A549 (cell line): ENCODE measurements at regions not wholly inside any gene's neighbourhood (a gene's known extent, or its start where the extent isn't known, plus 50 kb on each side); places are given as distances from the start of the nearest gene placed in this dataset.

ENCODE experiments used
- ATAC-seq, 2 experiments: fragments of 200-7000 bp in 1 of 2; fragments of >200 bp in 1 of 2; cut with Nextera tagmentation in 1 of 2; cut with Tn5 transposase in 1 of 2; 3 replicates each; pipeline versions ENCODE4 v1.8.0 to v1.9.1; 2018 to 2020; ENCODE audit warnings: mild to moderate bottlenecking in 1 of 2, moderate library complexity in 1 of 2
- CTCF ChIA-PET: fragments of 300-600 bp; sonication (Branson Sonifier 250); formaldehyde crosslinking; extraction: SDS; loops from one replicate; lab custom pipeline; 2021; ENCODE audit warnings: antibody characterized with exemption, inconsistent platforms; lab: Yijun Ruan, JAX
- POLR2A ChIA-PET: fragments of 350-600 bp; formaldehyde crosslinking; extraction: SDS; loops from one replicate; lab custom pipeline; 2021; ENCODE audit warnings: antibody characterized with exemption, inconsistent platforms; lab: Yijun Ruan, JAX
- DNase-seq, 2 experiments: peaks; one replicate each; pipeline versions ENCODE4 v3.0.0 to v3.0.0-alpha.2; 2011 to 2016; ENCODE audit warnings: low read depth in 1 of 2, low spot score in 1 of 2
- FAIRE-seq: peaks from 2 replicates; lab custom pipeline; 2011; peaks lifted over from hg19 to GRCh38; lab: Jason Lieb, UNC
- H3K27ac ChIP-seq, 2 experiments: fragments of >200 bp; sonication (Bioruptor Twin); formaldehyde crosslinking; 3 replicates each; pipeline ENCODE4 v1.5.1; 2016 to 2017
- H3K4me1 ChIP-seq: fragments of >200 bp; sonication (Bioruptor Twin); formaldehyde crosslinking; 3 replicates; pipeline ENCODE4 v1.6.1; 2016
- H3K4me2 ChIP-seq: fragments of >200 bp; sonication (Bioruptor Twin); formaldehyde crosslinking; 3 replicates; pipeline ENCODE4 v1.6.1; 2016
- H3K4me3 ChIP-seq: fragments of >200 bp; sonication (Bioruptor Twin); formaldehyde crosslinking; 3 replicates; pipeline ENCODE4 v1.5.1; 2016
- H3K9me3 ChIP-seq: fragments of >200 bp; sonication (Bioruptor Twin); formaldehyde crosslinking; 3 replicates; pipeline ENCODE4 v1.6.1; 2016
- BHLHE40 ChIP-seq: IDR thresholded peaks from 2 replicates; pipeline ENCODE4 v1.6.1; 2012; ENCODE audit warnings: low read depth, low read length, inconsistent platforms
- CEBPB ChIP-seq, 2 experiments: fragments of >200 bp in 1 of 2; sonication (Bioruptor Twin) in 1 of 2; formaldehyde crosslinking in 1 of 2; IDR thresholded peaks; 2 replicates each; pipeline ENCODE4 v1.6.1; 2012 to 2016
- CHD2 ChIP-seq: fragments of 150-350 bp; IDR thresholded peaks from 2 replicates; pipeline ENCODE4 v1.6.1; 2014; ENCODE audit warnings: low read length; ENCODE audit not compliant: partially characterized antibody
- CTCF ChIP-seq: fragments of >200 bp; sonication (Bioruptor Twin); formaldehyde crosslinking; IDR thresholded peaks from 3 replicates; pipeline ENCODE4 v1.5.1; 2016
- EHF ChIP-seq: fragments of 250-450 bp; sonication (Bioruptor Pico); IDR thresholded peaks from 2 replicates; pipeline ENCODE4 v1.5.0; 2020; ENCODE audit warnings: mild to moderate bottlenecking
- ELK1 ChIP-seq: fragments of 150-350 bp; IDR thresholded peaks from 2 replicates; pipeline ENCODE4 v1.6.1; 2014; ENCODE audit warnings: low read depth, mild to moderate bottlenecking, low read length
- EP300 ChIP-seq, 2 experiments: fragments of >200 bp; sonication (Bioruptor Twin); formaldehyde crosslinking; IDR thresholded peaks; 2 replicates in 1 of 2; 3 replicates in 1 of 2; pipeline ENCODE4 v1.6.1; 2016 to 2017
- ESRRA ChIP-seq: fragments of 150-350 bp; IDR thresholded peaks from 2 replicates; pipeline ENCODE4 v1.6.1; 2014; ENCODE audit warnings: mild to moderate bottlenecking, low read length, borderline replicate concordance
- FOSL2 ChIP-seq, 2 experiments: fragments of 450-650 bp in 1 of 2; fragments of >200 bp in 1 of 2; sonication (Bioruptor Twin) in 1 of 2; formaldehyde crosslinking; IDR thresholded peaks; 2 replicates each; pipeline versions ENCODE4 v1.5.0 to v1.6.1; 2016 to 2020; ENCODE audit warnings: mild to moderate bottlenecking in 1 of 2, moderate library complexity in 1 of 2
- GATA3 ChIP-seq: IDR thresholded peaks from 2 replicates; pipeline ENCODE4 v1.6.1; 2012; ENCODE audit warnings: borderline replicate concordance
- HMGXB4 ChIP-seq: fragments of 250-450 bp; sonication (Bioruptor Pico); IDR thresholded peaks from 2 replicates; pipeline ENCODE4 v1.5.0; 2021; ENCODE audit warnings: mild to moderate bottlenecking, moderate library complexity, borderline replicate concordance
- HOXA7 ChIP-seq: fragments of 250-450 bp; sonication (Bioruptor Pico); IDR thresholded peaks from 2 replicates; pipeline ENCODE4 v1.5.0; 2020; ENCODE audit warnings: mild to moderate bottlenecking, moderate library complexity
- HOXB13 ChIP-seq: fragments of 250-450 bp; sonication (Bioruptor Pico); IDR thresholded peaks from 2 replicates; pipeline ENCODE4 v1.5.0; 2020; ENCODE audit warnings: low read depth, mild to moderate bottlenecking, moderate library complexity
- KDM1A ChIP-seq: fragments of 200-600 bp; sonication (generic); IDR thresholded peaks from 2 replicates; pipeline ENCODE4 v1.6.1; 2016; ENCODE audit warnings: low read depth, mild to moderate bottlenecking
- KDM5A ChIP-seq: fragments of 200-600 bp; sonication (generic); IDR thresholded peaks from 2 replicates; pipeline ENCODE4 v1.6.1; 2016; ENCODE audit warnings: antibody characterized with exemption, mild to moderate bottlenecking
- MAFK ChIP-seq: fragments of 450-650 bp; IDR thresholded peaks from 2 replicates; pipeline ENCODE4 v1.6.1; 2014; ENCODE audit not compliant: partially characterized antibody
- MYC ChIP-seq: IDR thresholded peaks from 2 replicates; pipeline ENCODE4 v1.6.1; 2012; ENCODE audit warnings: mild to moderate bottlenecking, inconsistent platforms, low read length, improper control_type of control experiment, borderline replicate concordance
- NR3C1 ChIP-seq: fragments of >200 bp; sonication (Bioruptor Twin); formaldehyde crosslinking; IDR thresholded peaks from 3 replicates; pipeline ENCODE4 v1.6.1; 2017
- PBX3 ChIP-seq: IDR thresholded peaks from 2 replicates; pipeline ENCODE4 v1.6.1; 2012
- PHF8 ChIP-seq: fragments of 200-600 bp; sonication (generic); IDR thresholded peaks from 2 replicates; pipeline ENCODE4 v1.6.1; 2016; ENCODE audit warnings: low read depth, mild to moderate bottlenecking, antibody characterized with exemption, moderate library complexity, borderline replicate concordance
- POLR2A ChIP-seq: IDR thresholded peaks from 2 replicates; pipeline ENCODE4 v1.6.1; 2012; ENCODE audit warnings: mild to moderate bottlenecking, low read length
- RAD21 ChIP-seq, 2 experiments: fragments of >200 bp in 1 of 2; sonication (Bioruptor Twin) in 1 of 2; formaldehyde crosslinking in 1 of 2; IDR thresholded peaks in 1 of 2; conservative IDR thresholded peaks in 1 of 2; 2 replicates in 1 of 2; 3 replicates in 1 of 2; pipeline ENCODE4 v1.6.1; 2012 to 2018; ENCODE audit warnings: inconsistent platforms in 1 of 2
- REST ChIP-seq: fragments of 200-600 bp; sonication (generic); IDR thresholded peaks from 2 replicates; pipeline ENCODE4 v1.6.1; 2016; ENCODE audit warnings: antibody characterized with exemption, mild to moderate bottlenecking, moderate library complexity
- RFX5 ChIP-seq: fragments of 450-650 bp; IDR thresholded peaks from 2 replicates; pipeline ENCODE4 v1.7.1; 2014; ENCODE audit warnings: antibody characterized with exemption, mild to moderate bottlenecking, moderate library complexity
- WGBS: methylation state at CpG from one replicate; pipeline ENCODE4 v1.1.6; 2017; ENCODE audit errors: missing lambda C conversion rate; 5-methylcytosine and 5-hydroxymethylcytosine counted together

- ChIA-PET CTCF (no interaction called here), POLR2A (no interaction called here)
- 13% methylated on average over 1 of the region's 1 CpG for WGBS
- FAIRE-seq (no peak), ATAC-seq (no peak), DNase-seq (no peak)
- TF ChIP-seq HOXB13 (no peak), RAD21 (conservative IDR thresholded peaks at IDR 0.05 in 1 of 2, IDR thresholded peaks at IDR 0.05 in 1 of 2) (no peak), NR3C1 (no peak), ELK1 (no peak)
- no peak overlapping the region for H3K4me2 ChIP-seq
- H3K4me3 ChIP-seq: no peak overlapping the region
- H3K9me3 ChIP-seq: no peaks in the 10 kb centered on the region
- no peak overlapping the region for H3K27ac ChIP-seq
- no peaks in the 10 kb centered on the region for H3K4me1 ChIP-seq
Observed at GRCh38 chr4:96652158-96652557, 812.3 kb downstream of the PDHA2 start.

GRCh38 chr4:96652821-96653220, 812.9 kb downstream of the PDHA2 start:
- POLR2A ChIA-PET: no interaction called here
- FAIRE-seq (no peak), DNase-seq (no peak), ATAC-seq (no peak)
- Histone ChIP-seq H3K4me3 (no peak overlapping the region), H3K4me1 (no peaks in the 10 kb centered on the region), H3K9me3 (no peaks in the 10 kb centered on the region), H3K4me2 (no peak overlapping the region), H3K27ac (no peak overlapping the region)
- CTCF ChIA-PET: no interaction called here
- WGBS: 51% methylated on average over 7 of the region's 7 CpGs
- TF ChIP-seq BHLHE40 (no peak), EHF (CRISPR knock-in tag) (no peak), HMGXB4 (CRISPR knock-in tag) (no peak), KDM1A (no peak), CHD2 (no peak), NR3C1 (no peak), PBX3 (no peak), HOXA7 (CRISPR knock-in tag) (no peak)

GRCh38 chr4:96654045-96654444, 814.2 kb downstream of the PDHA2 start:
- ATAC-seq (no peak), DNase-seq (no peak), FAIRE-seq (no peak)
- ChIA-PET POLR2A (no interaction called here), CTCF (no interaction called here)
- Histone ChIP-seq H3K9me3 (no peaks in the 10 kb centered on the region), H3K4me3 (no peak overlapping the region), H3K4me1 (no peaks in the 10 kb centered on the region), H3K27ac (no peak overlapping the region), H3K4me2 (no peak overlapping the region)
- 20% methylated on average over 2 of the region's 6 CpGs for WGBS
- no peak for TF ChIP-seq ESRRA
- no peak for TF ChIP-seq GATA3
- no peak for TF ChIP-seq HOXB13
- TF ChIP-seq CTCF: no peak
- TF ChIP-seq CEBPB (IDR thresholded peaks at IDR 0.05): no peak
- TF ChIP-seq PHF8: no peak
- TF ChIP-seq REST: no peak
- TF ChIP-seq MYC: no peak
- TF ChIP-seq EP300 (IDR thresholded peaks at IDR 0.05): no peak
- TF ChIP-seq FOSL2 (IDR thresholded peaks at IDR 0.05): no peak
- TF ChIP-seq FOSL2 (CRISPR knock-in tag; IDR thresholded peaks at IDR 0.05): no peak
- no peak for TF ChIP-seq KDM5A
- no peak for TF ChIP-seq POLR2A
- no peak for TF ChIP-seq ELK1
- no peak for TF ChIP-seq MAFK
- TF ChIP-seq RFX5: no peak
- no peak for TF ChIP-seq KDM1A
